Activated B cell treated with CpG ODN at 0.5 μM for 24 hours (primary cell): ENCODE measurements at regions not wholly inside any gene's neighbourhood (a gene's known extent, or its start where the extent isn't known, plus 50 kb on each side); places are given as distances from the start of the nearest gene placed in this dataset.

ENCODE experiments used
- ATAC-seq: fragments of 200-7000 bp; cut with Tn5 transposase; one replicate; pipeline ENCODE4 v1.10.0; 2021; ENCODE audit warnings: low read depth, mild to moderate bottlenecking, moderate library complexity
- CTCF ChIA-PET: fragments of 350-600 bp; sonication (Branson Sonifier 250); formaldehyde crosslinking; loops from one replicate; lab custom pipeline; 2021; ENCODE audit warnings: antibody characterized with exemption; lab: Charles Lee
- POLR2A ChIA-PET: fragments of 350-600 bp; sonication (Branson Sonifier 250); formaldehyde crosslinking; loops from one replicate; lab custom pipeline; 2021; ENCODE audit warnings: antibody characterized with exemption; lab: Charles Lee
- DNase-seq: peaks from one replicate; pipeline ENCODE4 v3.0.0; 2022
- H3K27ac Mint-ChIP-seq: one replicate; pipeline ENCODE4 v1.8.0; 2020; ENCODE audit warnings: mixed read lengths
- H3K27me3 Mint-ChIP-seq: one replicate; pipeline ENCODE4 v1.8.0; 2021; ENCODE audit warnings: mixed read lengths
- H3K36me3 Mint-ChIP-seq: one replicate; pipeline ENCODE4 v1.8.0; 2021; ENCODE audit warnings: low read depth, mixed read lengths
- H3K4me1 Mint-ChIP-seq: one replicate; pipeline ENCODE4 v1.8.0; 2021; ENCODE audit warnings: mixed read lengths
- H3K4me3 Mint-ChIP-seq: one replicate; pipeline ENCODE4 v1.8.0; 2020; ENCODE audit warnings: mild to moderate bottlenecking, mixed read lengths
- H3K9me3 Mint-ChIP-seq: one replicate; pipeline ENCODE4 v1.8.0; 2020; ENCODE audit warnings: mixed read lengths
- CTCF ChIP-seq: fragments of 200-600 bp; IDR thresholded peaks from one replicate; pipeline ENCODE4 v1.8.0; 2022; ENCODE audit warnings: antibody characterized with exemption, mild to moderate bottlenecking
- intact Hi-C: fragments of 100-400 bp; cut with micrococcal nuclease; formaldehyde crosslinking; loops from one replicate; pipeline ENCODE4 v1.15.1; 2024

GRCh38 chr6:104301951-104302350, 557.8 kb downstream of the HACE1 start:
- POLR2A ChIA-PET, result no interaction called here
- intact Hi-C loops, result no loop called here

GRCh38 chr6:104286641-104287040, 573.1 kb downstream of the HACE1 start:
- no peaks in the 10 kb centered on the region for H3K27me3 Mint-ChIP-seq
- no peaks in the 10 kb centered on the region for H3K36me3 Mint-ChIP-seq
- H3K4me1 Mint-ChIP-seq, result no peaks in the 10 kb centered on the region
- no peak for TF ChIP-seq CTCF
- DNase-seq (no peak), ATAC-seq (no peak)
- POLR2A ChIA-PET, result no interaction called here
- no peaks in the 10 kb centered on the region for H3K9me3 Mint-ChIP-seq
- no peak overlapping the region for H3K4me3 Mint-ChIP-seq
- intact Hi-C loops, result no loop called here
- CTCF ChIA-PET, result no interaction called here
- no peak overlapping the region for H3K27ac Mint-ChIP-seq

More at GRCh38 chr6:104301951-104302350, 557.8 kb downstream of the HACE1 start:
- ATAC-seq (no peak), DNase-seq (no peak)
- H3K36me3 Mint-ChIP-seq, result no peaks in the 10 kb centered on the region
- no peaks in the 10 kb centered on the region for H3K27me3 Mint-ChIP-seq
- CTCF ChIA-PET, result no interaction called here
- no peak overlapping the region for H3K4me3 Mint-ChIP-seq
- H3K27ac Mint-ChIP-seq, result no peak overlapping the region
- no peaks in the 10 kb centered on the region for H3K4me1 Mint-ChIP-seq
- no peak for TF ChIP-seq CTCF
- H3K9me3 Mint-ChIP-seq, result no peaks in the 10 kb centered on the region

GRCh38 chr6:104284872-104285271, 574.8 kb downstream of the HACE1 start:
- no peak for TF ChIP-seq CTCF
- no peak for DNase-seq
- intact Hi-C loops, result no loop called here
- no peaks in the 10 kb centered on the region for H3K36me3 Mint-ChIP-seq
- ChIA-PET CTCF (no interaction called here), POLR2A (no interaction called here)
- no peak overlapping the region for H3K4me3 Mint-ChIP-seq
- no peaks in the 10 kb centered on the region for H3K27me3 Mint-ChIP-seq
- no peaks in the 10 kb centered on the region for H3K4me1 Mint-ChIP-seq
- no peak overlapping the region for H3K27ac Mint-ChIP-seq
- ATAC-seq, result no peak
- H3K9me3 Mint-ChIP-seq, result no peaks in the 10 kb centered on the region

- ATAC-seq (no peak), DNase-seq (no peak)
- intact Hi-C loops, result no loop called here
- Mint-ChIP-seq H3K4me1 (no peaks in the 10 kb centered on the region), H3K27ac (no peak overlapping the region), H3K27me3 (no peaks in the 10 kb centered on the region), H3K36me3 (no peaks in the 10 kb centered on the region), H3K4me3 (no peak overlapping the region), H3K9me3 (no peaks in the 10 kb centered on the region)
- ChIA-PET POLR2A (no interaction called here), CTCF (no interaction called here)
- TF ChIP-seq CTCF, result no peak
These were observed 577.1 kb downstream of the HACE1 start for GRCh38 chr6:104282581-104282980.

GRCh38 chr6:104281370-104281769, 578.3 kb downstream of the HACE1 start:
- ChIA-PET POLR2A (no interaction called here), CTCF (no interaction called here)
- Mint-ChIP-seq H3K9me3 (peaks cover 4% of the 10 kb centered on the region), H3K27ac (no peak overlapping the region), H3K27me3 (no peaks in the 10 kb centered on the region), H3K4me1 (no peaks in the 10 kb centered on the region), H3K36me3 (no peaks in the 10 kb centered on the region), H3K4me3 (no peak overlapping the region)
- intact Hi-C loops, result no loop called here
- no peak for DNase-seq
- ATAC-seq, result no peak
- TF ChIP-seq CTCF, result no peak
